Stimulated activated CD8-positive, alpha-beta memory T cell treated with anti-CD3 and anti-CD28 coated beads, Interleukin-2, amount 100 ng/mL, for 48 hours (primary cell): ENCODE measurements at regions not wholly inside any gene's neighbourhood (a gene's known extent, or its start where the extent isn't known, plus 50 kb on each side); places are given as distances from the start of the nearest gene placed in this dataset.

Source experiments
- DNase-seq, 2 donors: peaks; one replicate each; pipeline ENCODE4 v3.0.0-alpha.2; 2020; ENCODE audit warnings: low read depth in 2 of 2

DNA sequence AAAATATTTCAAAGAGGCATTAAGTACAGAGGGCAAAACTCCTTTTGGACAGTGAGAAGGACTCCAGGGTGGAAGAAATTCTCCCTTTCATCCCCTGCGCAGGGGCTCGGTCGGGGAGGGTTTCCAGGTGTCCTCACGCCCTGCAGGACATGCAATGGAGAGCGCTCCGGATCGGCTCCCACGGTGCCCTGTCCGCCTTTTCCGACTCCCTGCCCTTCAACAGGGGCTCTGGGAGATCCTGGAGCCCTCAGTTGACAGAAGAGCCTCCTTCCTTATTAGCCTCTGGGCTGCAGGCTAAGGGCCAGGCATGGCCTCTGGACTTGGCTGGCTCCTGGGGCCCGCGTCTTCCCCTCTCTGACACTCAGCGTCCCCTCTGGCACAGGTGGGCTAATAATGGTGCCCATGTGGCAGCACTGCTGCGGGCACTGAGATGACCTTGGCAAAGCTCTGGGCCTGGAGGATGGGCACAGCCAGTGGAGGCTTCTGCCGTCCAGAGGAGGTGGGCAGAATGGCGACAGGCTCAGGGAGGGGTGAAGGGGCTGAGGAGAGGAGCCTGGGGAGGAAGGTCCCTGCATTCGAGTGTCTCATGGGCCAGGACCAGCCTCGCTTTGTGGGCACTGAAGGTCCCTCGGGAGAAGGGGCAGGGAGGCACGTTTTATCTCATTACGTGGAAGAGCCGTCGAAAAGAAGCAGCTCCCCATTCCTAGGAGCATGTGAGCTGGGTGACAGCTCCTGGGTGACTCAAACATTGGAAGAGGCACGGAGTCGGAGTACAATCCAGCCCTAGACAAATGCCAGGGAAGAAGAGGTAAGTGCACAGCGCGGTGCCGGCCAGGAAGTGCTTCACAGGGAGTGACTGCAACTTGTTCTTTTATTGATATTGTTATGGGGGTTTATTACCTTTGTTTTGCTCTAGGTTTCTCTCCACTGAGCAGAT lies 161.7 kb downstream of the IRF8 start:
- DNase-seq = no peak

DNA sequence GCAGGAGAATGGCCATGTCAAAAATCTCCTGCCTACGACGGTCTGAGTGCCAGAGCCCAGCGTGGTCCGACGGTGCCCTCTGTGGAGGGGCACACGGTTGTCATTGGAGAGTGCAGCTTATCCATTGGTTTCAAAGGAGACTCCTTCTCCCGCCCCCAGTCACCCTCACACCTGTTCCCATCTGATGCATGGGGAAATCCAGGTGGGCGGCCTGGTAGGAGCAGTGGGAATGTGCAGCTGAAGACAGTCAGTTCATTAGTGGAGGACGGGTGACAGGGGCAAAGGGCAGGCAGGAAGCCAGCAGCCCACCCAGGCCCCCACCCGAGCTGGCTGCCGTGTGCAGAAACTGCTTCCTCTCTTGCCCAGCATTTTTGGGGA lies 162.3 kb downstream of the IRF8 start:
- DNase-seq = no peak

DNA sequence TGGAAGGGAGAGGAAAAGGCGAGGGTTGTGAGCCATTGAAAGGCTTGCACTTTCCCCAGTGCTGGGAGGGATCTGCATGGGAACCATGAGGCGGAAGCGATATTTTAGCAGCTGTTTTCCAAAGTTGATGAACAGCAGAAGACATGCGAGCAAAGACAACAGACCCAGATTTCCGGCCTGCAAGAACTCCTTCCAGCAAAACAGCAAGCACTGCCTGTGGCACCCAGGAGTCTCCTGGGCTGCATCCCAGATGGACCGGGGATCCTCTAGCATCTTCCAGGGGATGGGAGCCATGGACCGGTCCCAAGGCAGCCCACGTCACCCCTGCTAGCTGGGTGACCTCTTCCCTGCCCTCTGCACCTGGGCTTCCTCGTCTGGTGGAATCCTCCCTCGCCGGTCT lies 162.8 kb downstream of the IRF8 start:
- no peak for DNase-seq

DNA sequence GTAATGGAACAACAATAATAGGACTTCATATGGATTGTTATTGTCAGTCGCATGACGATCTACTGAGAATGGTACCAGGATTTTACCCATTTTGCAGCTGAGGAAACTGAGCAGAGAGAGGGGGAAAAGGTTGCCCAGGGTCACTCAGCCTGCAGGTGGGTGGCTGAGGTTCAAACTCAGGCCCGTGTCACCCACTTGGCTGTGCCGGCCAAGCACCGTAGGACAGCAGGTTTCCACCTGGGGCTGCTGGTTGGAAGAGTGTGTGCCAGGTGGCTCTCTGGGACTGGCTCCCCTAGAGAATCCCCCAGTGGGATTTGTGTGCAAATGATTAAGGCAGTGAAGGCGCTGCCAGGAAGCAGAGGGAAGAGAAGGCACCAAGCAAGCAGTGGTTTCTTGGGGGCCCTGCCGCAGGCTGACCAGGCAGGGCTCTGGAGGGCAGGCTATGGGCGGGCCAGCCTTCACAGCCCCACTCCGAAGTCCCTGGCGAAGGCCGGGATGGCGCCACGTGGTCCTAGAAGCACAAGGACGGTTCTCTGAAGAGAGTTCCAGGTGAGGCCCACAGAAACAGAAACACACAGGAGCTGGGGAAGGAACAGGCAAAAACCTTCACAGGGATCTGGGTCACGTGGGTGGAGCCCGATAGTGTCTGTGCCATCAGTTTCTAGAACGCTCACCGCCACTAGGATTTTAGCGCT lies 163.5 kb downstream of the IRF8 start:
- no peak for DNase-seq

DNA sequence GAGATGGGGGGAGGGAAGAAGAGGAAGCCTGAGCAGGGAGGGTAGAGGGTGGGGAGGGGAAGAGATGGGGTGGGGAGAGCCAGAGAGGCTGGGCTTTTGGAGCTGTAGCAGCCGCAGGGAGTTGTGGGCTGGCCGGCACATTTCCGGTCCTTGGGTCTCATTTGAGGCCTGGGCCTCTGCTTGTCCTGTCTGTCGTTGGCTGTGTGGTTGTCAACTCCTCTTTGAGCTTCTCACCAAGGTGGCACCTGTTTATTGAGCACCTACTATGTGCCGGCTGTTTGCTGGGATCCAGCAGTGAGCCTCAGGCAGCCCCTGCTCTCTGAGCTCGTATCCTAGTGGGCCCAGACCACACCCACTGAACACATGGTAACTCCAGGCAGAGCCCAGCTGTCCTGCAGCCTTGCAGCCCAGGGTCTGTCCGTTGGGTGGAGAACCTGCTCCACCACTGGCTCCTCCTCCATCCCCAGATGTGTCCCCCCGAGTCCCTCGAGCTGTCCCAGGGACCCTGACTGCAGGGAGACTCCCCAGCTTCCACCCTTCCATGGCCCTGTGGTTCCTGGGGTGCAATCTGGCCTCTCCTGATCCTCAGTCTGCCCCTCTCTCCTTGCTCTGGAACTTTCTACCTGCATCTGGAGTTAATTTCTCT lies 164.9 kb downstream of the IRF8 start:
- no peak for DNase-seq

DNA sequence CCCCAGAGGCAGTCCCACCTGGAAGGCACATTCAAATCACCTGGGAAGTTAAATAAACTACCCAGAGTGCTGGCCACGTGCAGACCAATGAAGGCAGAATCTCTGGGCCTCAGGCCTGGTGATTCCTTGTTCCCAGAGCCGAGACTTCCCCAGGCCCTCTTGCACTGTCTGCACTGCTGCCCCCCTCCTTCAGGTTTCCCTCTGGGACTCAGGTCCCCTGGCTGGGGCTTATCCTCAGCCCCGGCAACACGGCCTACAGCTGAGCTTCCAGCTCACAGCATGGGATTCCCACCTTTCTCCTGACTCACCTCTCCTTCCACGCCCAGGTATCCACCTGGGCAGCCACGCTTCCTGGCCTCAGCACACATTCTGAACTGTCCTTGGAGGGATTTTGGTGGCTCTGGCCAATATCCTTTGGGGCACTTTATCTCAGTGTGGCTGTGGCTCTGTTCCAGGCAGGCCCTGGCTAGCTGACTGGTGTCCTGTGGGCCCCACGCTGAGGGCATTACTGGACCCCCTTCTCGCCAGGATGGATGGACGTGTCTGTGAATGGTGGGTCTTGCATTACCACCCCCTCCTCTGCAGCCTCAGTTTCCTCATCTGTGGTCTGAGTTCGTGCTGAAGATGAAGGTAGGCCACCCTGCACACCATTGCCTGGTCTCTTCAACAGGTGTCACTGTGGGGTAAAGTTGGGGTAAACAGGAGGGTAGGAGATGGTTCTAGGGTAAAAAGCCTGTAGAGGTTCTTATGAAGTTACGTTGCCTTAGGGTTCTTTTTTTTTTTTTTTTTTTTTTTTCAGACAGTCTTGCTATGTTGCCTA lies 165.7 kb downstream of the IRF8 start:
- no peak for DNase-seq

DNA sequence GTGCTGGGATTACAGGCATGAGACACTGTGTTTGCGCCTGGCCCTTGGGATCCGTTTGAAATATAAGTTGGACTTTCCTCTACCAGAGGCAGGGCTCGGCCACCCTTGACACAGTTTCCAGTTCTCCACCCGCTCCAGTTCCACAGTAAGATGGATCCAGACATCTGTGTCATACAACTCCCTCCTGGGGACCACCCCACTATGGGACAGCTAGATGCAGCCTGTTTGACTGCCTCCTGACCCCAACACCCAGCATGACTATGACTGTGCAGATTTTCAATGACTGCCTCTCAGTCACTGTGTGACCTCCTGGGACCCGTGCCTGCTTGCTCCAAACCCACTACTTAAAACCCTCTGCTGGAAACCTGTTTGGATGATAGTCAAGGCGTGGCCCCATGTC lies 166.7 kb downstream of the IRF8 start:
- DNase-seq = no peak

DNA sequence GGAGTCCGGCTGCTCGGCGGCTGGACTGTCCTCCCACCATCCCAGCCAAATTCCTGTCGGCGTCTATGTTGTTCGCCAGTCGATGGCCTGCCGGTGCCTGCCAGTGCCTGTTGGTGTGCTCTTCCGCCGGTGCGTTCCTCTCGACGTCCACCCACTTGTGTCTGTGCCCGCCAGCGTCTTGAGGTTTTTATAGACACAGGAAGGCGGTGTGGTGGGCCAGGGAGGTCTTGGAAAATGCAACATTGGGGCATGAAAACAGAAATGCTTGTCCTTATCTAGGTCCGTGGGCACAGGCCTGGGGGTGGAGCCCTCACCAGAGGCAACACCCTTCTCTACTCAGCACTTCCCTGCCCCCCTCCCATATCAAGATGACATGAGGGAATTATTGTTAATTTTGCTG lies 167.8 kb downstream of the IRF8 start:
- no peak for DNase-seq

DNA sequence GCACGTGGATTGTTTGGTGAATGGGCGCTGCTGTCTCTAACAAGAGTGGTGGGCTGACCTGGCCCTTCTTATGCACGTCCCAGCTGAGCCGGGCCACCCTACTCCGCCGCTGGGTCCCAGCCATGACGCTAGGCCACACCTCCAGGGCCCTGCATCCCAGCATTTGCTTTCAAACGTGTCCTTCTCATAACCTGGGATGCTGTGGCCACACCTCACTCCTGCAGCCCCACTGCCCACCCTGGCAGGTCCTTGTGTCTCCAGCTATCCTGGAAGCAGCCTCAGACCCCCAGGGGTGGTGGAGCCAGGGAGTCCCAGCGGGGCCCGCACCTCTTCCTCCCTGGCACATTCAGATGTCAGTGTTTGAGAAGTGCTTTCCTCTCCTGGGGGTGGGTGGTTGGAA lies 168.6 kb downstream of the IRF8 start:
- no peak for DNase-seq

DNA sequence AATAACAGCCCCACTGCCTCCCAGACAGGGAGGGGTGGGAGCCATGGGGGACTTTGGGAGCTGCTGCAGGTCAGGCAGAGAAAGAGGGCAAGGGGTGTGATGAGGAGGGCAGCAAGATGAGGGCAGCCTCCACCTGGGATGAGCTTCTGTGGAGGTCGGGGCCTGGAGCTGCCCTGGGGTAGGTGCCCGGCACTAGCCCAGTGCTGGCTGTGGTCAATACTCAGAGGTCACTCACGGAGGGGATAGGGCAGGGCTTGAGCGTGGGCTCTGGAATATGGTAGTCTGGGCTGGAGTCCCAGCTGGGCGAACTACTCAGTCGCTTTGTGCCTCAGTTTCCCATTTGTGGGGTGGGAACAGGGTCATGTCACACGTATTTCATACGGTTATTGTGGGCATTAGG lies 169.0 kb downstream of the IRF8 start:
- DNase-seq = no peak

DNA sequence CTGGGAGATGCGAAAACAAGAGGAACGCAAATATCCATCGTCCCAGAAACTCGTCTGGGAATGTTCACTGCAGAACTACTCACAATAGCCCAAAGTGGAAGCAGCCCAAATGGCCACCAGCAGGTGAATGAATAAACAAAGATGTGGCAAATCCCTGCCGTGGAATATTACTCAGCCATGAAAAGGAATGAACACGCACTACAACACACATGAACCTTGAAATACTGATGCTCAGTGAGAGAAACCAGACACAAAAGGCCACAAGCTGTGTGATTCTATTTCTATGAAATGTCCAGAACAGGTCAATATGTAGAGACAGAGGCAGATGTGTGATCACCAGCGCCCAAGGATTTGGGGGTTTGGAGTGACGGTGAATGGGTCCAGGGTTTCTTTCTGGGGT lies 169.8 kb downstream of the IRF8 start:
- no peak for DNase-seq

DNA sequence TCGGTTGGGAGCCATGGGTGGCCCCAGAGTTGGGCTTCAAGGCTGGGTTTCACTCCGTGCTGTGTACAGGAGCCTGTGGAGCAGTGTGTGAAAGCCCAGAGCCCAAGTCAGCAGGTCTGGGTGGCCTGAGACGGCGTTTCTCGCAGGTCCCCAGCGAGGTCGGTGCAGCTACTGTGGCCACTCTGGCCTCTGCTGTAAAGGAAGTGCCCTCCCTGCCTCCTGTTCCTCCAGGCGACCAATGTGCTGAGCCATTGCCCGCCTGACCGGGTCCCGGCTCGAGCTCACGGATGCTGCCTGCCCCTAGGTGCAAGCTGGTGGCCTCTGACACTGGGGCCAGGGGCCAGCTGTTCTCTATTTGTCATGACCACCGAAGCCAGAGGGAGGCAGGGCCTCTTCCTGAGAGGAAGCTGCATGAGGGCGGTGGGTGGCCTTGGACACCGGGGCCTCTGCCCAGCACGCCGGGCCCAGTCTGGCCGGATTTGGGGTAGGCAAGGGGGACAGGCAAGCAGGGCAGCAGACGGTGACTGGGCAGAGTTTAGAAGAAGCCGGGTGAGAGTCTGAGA lies 170.9 kb downstream of the IRF8 start:
- DNase-seq = no peak

DNA sequence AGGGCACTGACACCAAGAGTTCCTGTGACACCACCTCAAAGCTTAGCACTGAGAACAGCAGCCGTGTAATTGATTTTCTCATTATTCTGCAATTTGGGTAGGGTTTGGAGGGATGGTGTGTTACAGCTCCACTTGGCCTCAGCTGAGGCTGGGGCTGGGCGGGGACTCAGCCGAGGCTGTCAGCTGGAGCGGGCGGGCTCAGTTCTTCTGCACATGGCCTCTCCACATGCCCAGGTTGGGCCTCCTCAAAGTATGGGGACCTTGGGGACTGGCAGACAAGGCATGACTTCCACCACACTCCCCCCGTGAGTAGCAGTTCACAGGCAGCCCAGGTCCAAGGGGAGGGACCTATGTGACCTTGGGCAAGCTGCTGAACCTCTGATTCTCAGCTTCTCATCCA lies 171.5 kb downstream of the IRF8 start:
- DNase-seq = no peak

DNA sequence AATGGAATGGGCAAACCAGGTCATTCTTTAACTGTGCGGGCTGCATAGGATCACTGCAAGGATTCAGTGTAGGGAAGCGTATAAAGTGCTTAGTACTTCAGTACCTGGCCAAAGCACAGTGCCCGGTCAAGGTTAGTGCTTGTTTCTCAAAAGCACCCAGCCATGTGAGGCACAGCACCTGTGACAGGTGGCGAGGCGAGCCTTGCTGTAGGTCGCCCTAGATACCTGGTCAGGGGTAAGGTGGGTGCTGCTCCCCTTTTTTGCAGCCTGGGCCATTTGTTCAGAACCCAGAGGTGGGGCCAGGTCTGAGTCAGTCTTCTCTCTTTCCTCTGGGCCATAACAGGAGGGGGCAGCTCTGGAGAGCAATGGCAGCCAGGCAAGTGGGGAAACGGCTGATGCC lies 172.0 kb downstream of the IRF8 start:
- no peak for DNase-seq

DNA sequence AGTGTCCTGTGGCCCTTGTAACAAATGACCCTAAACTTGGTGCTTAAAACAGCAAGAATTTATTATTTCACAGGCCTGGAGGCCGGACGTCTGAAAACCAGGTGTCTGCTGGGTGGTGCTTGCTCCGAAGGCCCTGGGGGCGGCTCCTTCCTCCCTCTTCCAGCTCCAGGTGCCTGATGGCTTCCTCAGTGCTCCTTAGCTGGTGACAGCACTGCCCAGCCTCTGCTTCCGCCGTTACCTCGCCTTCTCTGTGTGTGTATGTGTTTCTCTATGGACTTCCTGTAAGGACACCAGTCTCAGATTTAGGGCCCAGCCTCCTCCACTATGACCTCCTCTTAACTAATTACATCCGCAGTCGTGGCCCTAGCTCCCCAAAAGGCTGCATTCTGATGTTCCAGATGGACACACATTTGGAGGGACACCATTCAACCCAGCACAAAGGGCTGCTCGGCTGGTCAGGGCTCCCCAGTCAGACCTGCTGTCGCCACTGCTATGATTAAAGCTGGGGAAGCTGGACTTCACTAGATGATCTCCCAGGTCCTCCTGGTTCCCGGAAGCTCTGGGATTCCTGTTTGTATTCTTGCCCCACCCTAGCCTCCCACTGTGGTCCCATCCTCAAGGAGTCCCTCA lies 172.8 kb downstream of the IRF8 start:
- DNase-seq = no peak

DNA sequence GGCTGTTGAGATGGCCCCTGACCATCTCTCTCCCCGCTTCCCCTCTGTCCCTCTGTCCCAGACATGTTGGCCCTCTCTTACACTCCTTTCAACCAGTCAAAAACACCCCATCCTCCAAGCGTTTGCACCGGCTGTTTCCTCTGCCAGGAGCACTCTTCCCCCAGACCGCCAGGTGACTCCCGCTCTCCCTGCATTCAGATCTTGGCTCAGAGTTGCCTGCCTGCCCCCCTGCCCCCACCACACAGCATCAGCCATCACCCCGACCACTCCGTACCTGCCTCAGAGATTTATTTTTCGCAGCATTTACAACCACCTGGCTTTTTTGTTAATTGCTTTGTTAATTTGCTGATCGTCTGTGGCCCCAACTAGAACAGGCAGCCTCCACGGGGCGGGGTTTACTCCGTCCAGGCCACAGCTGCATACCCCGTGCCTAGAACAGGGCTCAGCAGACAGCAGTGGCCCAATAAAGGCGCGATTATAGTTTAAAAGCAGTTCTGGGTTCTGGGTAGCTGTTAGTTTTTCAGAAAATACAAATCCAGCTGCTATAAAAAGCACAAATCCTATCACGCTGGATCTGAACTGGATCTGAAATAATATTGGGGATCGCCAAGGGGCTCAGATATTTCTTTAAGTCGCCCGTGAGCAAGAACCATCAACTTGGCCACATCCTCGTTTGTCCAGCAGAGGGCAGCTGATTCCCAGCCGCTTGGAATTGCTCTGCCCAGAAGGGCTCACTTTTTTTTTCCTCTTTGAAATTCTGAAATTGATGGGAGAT lies 173.6 kb downstream of the IRF8 start:
- DNase-seq = peak; percentile 17 to 27

DNA sequence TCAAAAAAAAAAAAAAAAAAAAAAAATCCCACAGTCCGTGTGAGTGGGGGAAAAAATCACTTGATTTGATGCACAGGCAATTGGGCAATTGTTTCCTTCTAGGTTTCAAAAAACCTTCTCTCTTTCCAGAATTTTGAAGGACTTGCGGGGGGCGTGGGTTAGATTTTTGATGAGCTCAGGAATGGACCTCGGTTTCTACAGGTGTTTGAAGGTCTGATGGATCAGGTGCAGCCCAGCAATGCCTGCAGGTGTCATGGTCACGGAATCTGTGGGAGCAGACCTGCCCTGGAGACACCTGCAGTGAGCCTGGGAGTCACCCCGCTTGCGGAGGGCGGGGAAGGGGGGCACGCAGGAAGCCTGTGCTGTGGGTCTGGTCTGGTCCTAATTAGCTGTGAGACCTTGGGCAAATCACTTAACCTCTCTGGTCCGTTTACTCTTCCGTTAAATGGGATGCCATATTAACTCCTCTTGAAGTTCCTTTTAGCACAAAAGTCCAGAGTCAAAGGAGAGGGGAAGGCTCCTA lies 174.2 kb downstream of the IRF8 start:
- DNase-seq = no peak

DNA sequence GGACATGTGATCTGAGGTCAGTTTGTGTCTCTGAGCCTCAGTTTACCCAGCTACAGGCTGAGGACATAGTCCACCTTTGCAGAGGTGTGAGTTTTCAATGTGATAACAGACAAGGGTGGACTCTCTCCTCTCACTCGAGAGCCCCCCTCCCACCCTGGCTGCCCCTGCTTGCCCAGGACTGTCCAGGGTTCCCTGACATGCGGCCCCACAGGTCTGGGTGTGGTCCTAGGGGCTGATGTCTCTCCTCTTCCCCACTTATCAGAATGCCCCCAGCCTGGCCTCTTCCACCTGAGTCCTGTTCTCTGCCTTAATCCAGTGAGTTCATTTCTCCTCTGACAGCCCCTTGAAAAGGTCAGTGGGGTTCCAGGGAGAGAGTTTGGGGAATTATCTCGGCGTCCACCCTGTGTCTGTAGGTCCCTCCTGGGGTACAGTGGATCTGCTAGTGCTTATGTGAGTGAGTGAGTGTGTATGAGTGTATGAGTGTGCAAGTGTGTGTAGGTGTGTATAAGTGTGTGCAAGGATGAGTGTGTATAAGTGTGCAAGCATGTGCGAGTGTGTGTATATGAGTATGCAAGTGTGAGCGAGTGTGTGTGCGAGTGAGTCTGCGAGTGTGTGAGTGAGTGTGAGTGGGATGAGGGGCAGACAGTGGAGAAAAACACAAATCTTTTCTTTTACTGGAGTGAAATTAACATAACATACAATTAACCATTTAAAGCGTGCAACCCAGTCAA lies 175.0 kb downstream of the IRF8 start:
- DNase-seq = no peak
